A549 (cell line): ENCODE measurements at regions not wholly inside any gene's neighbourhood (a gene's known extent, or its start where the extent isn't known, plus 50 kb on each side); places are given as distances from the start of the nearest gene placed in this dataset.

Experiments
- ATAC-seq, 2 experiments: fragments of 200-7000 bp in 1 of 2; fragments of >200 bp in 1 of 2; cut with Nextera tagmentation in 1 of 2; cut with Tn5 transposase in 1 of 2; 3 replicates each; pipeline versions ENCODE4 v1.8.0 to v1.9.1; 2018 to 2020; ENCODE audit warnings: mild to moderate bottlenecking in 1 of 2, moderate library complexity in 1 of 2
- CTCF ChIA-PET: fragments of 300-600 bp; sonication (Branson Sonifier 250); formaldehyde crosslinking; extraction: SDS; loops from one replicate; lab custom pipeline; 2021; ENCODE audit warnings: antibody characterized with exemption, inconsistent platforms; lab: Yijun Ruan, JAX
- POLR2A ChIA-PET: fragments of 350-600 bp; formaldehyde crosslinking; extraction: SDS; loops from one replicate; lab custom pipeline; 2021; ENCODE audit warnings: antibody characterized with exemption, inconsistent platforms; lab: Yijun Ruan, JAX
- DNase-seq, 2 experiments: peaks; one replicate each; pipeline versions ENCODE4 v3.0.0 to v3.0.0-alpha.2; 2011 to 2016; ENCODE audit warnings: low read depth in 1 of 2, low spot score in 1 of 2
- FAIRE-seq: peaks from 2 replicates; lab custom pipeline; 2011; peaks lifted over from hg19 to GRCh38; lab: Jason Lieb, UNC
- H3K27ac ChIP-seq, 2 experiments: fragments of >200 bp; sonication (Bioruptor Twin); formaldehyde crosslinking; 3 replicates each; pipeline ENCODE4 v1.5.1; 2016 to 2017
- H3K4me1 ChIP-seq: fragments of >200 bp; sonication (Bioruptor Twin); formaldehyde crosslinking; 3 replicates; pipeline ENCODE4 v1.6.1; 2016
- H3K4me2 ChIP-seq: fragments of >200 bp; sonication (Bioruptor Twin); formaldehyde crosslinking; 3 replicates; pipeline ENCODE4 v1.6.1; 2016
- H3K4me3 ChIP-seq: fragments of >200 bp; sonication (Bioruptor Twin); formaldehyde crosslinking; 3 replicates; pipeline ENCODE4 v1.5.1; 2016
- H3K9me3 ChIP-seq: fragments of >200 bp; sonication (Bioruptor Twin); formaldehyde crosslinking; 3 replicates; pipeline ENCODE4 v1.6.1; 2016
- BHLHE40 ChIP-seq: IDR thresholded peaks from 2 replicates; pipeline ENCODE4 v1.6.1; 2012; ENCODE audit warnings: low read depth, low read length, inconsistent platforms
- CBX2 ChIP-seq: fragments of 200-600 bp; sonication (generic); IDR thresholded peaks from 2 replicates; pipeline ENCODE4 v1.6.1; 2016; ENCODE audit warnings: low read depth, mild to moderate bottlenecking, borderline replicate concordance
- CBX8 ChIP-seq: fragments of 200-600 bp; sonication (generic); IDR thresholded peaks from 2 replicates; pipeline ENCODE4 v1.6.1; 2016
- CEBPB ChIP-seq, 2 experiments: fragments of >200 bp in 1 of 2; sonication (Bioruptor Twin) in 1 of 2; formaldehyde crosslinking in 1 of 2; IDR thresholded peaks; 2 replicates each; pipeline ENCODE4 v1.6.1; 2012 to 2016
- CHD4 ChIP-seq: fragments of 200-600 bp; sonication (generic); IDR thresholded peaks from 2 replicates; pipeline ENCODE4 v1.6.1; 2016; ENCODE audit warnings: antibody characterized with exemption, mild to moderate bottlenecking, borderline replicate concordance
- ESRRA ChIP-seq: fragments of 150-350 bp; IDR thresholded peaks from 2 replicates; pipeline ENCODE4 v1.6.1; 2014; ENCODE audit warnings: mild to moderate bottlenecking, low read length, borderline replicate concordance
- FOSL2 ChIP-seq, 2 experiments: fragments of 450-650 bp in 1 of 2; fragments of >200 bp in 1 of 2; sonication (Bioruptor Twin) in 1 of 2; formaldehyde crosslinking; IDR thresholded peaks; 2 replicates each; pipeline versions ENCODE4 v1.5.0 to v1.6.1; 2016 to 2020; ENCODE audit warnings: mild to moderate bottlenecking in 1 of 2, moderate library complexity in 1 of 2
- GATA3 ChIP-seq: IDR thresholded peaks from 2 replicates; pipeline ENCODE4 v1.6.1; 2012; ENCODE audit warnings: borderline replicate concordance
- HDAC2 ChIP-seq: fragments of 200-600 bp; sonication (generic); IDR thresholded peaks from 2 replicates; pipeline ENCODE4 v1.6.1; 2016
- HOXB13 ChIP-seq: fragments of 250-450 bp; sonication (Bioruptor Pico); IDR thresholded peaks from 2 replicates; pipeline ENCODE4 v1.5.0; 2020; ENCODE audit warnings: low read depth, mild to moderate bottlenecking, moderate library complexity
- MAFK ChIP-seq: fragments of 450-650 bp; IDR thresholded peaks from 2 replicates; pipeline ENCODE4 v1.6.1; 2014; ENCODE audit not compliant: partially characterized antibody
- MYC ChIP-seq: IDR thresholded peaks from 2 replicates; pipeline ENCODE4 v1.6.1; 2012; ENCODE audit warnings: mild to moderate bottlenecking, inconsistent platforms, low read length, improper control_type of control experiment, borderline replicate concordance
- POLR2A ChIP-seq: IDR thresholded peaks from 2 replicates; pipeline ENCODE4 v1.6.1; 2012; ENCODE audit warnings: mild to moderate bottlenecking, low read length
- RAD21 ChIP-seq, 2 experiments: fragments of >200 bp in 1 of 2; sonication (Bioruptor Twin) in 1 of 2; formaldehyde crosslinking in 1 of 2; IDR thresholded peaks in 1 of 2; conservative IDR thresholded peaks in 1 of 2; 2 replicates in 1 of 2; 3 replicates in 1 of 2; pipeline ENCODE4 v1.6.1; 2012 to 2018; ENCODE audit warnings: inconsistent platforms in 1 of 2
- RFX5 ChIP-seq: fragments of 450-650 bp; IDR thresholded peaks from 2 replicates; pipeline ENCODE4 v1.7.1; 2014; ENCODE audit warnings: antibody characterized with exemption, mild to moderate bottlenecking, moderate library complexity
- TP53 ChIP-seq: fragments of 250-450 bp; sonication (Bioruptor Pico); IDR thresholded peaks from 2 replicates; pipeline ENCODE4 v1.5.0; 2021; ENCODE audit warnings: mild to moderate bottlenecking, moderate library complexity
- USF2 ChIP-seq: fragments of 450-650 bp; IDR thresholded peaks from 2 replicates; pipeline ENCODE4 v1.6.1; 2014; ENCODE audit warnings: antibody characterized with exemption
- ZSCAN20 ChIP-seq: fragments of 250-450 bp; sonication (Bioruptor Pico); IDR thresholded peaks from 2 replicates; pipeline ENCODE4 v1.8.0; 2022; ENCODE audit warnings: mild to moderate bottlenecking, moderate library complexity
- WGBS: methylation state at CpG from one replicate; pipeline ENCODE4 v1.1.6; 2017; ENCODE audit errors: missing lambda C conversion rate; 5-methylcytosine and 5-hydroxymethylcytosine counted together
- TF ChIP-seq, protein P1 (sequence below): fragments of 250-450 bp; sonication (Bioruptor Pico); IDR thresholded peaks from 2 replicates; pipeline ENCODE4 v1.5.0; 2021; ENCODE audit warnings: mild to moderate bottlenecking, moderate library complexity, borderline replicate concordance

- ATAC-seq = no peak
- TF ChIP-seq FOSL2 (IDR thresholded peaks at IDR 0.05) = no peak
- no peak for TF ChIP-seq FOSL2 (CRISPR knock-in tag; IDR thresholded peaks at IDR 0.05)
- TF ChIP-seq CHD4 = no peak
- TF ChIP-seq CBX8 = no peak
- TF ChIP-seq BHLHE40 = no peak
- TF ChIP-seq POLR2A = no peak
- no peak for TF ChIP-seq ESRRA
- TF ChIP-seq USF2 = no peak
- no peak for TF ChIP-seq GATA3
- no peak for TF ChIP-seq MYC
- Histone ChIP-seq H3K4me2 (no peak overlapping the region), H3K27ac (no peak overlapping the region), H3K9me3 (no peaks in the 10 kb centered on the region), H3K4me3 (no peak overlapping the region), H3K4me1 (no peaks in the 10 kb centered on the region)
- ChIA-PET POLR2A (no interaction called here), CTCF (no interaction called here)
- no peak for DNase-seq
- WGBS = 71% methylated on average over 5 of the region's 5 CpGs
- FAIRE-seq = no peak
Measured at GRCh38 chr4:104382961-104383360, 111.7 kb downstream of the CXXC4 start.

- no peaks in the 10 kb centered on the region for H3K4me1 ChIP-seq
- ATAC-seq (no peak), DNase-seq (no peak), FAIRE-seq (no peak)
- H3K4me2 ChIP-seq = no peak overlapping the region
- TF ChIP-seq RAD21 (conservative IDR thresholded peaks at IDR 0.05 in 1 of 2, IDR thresholded peaks at IDR 0.05 in 1 of 2) (no peak), TP53 (CRISPR knock-in tag) (no peak), ZSCAN20 (CRISPR knock-in tag) (no peak), CBX2 (no peak), RFX5 (no peak)
- 29% methylated on average over 1 of the region's 1 CpG for WGBS
- ChIA-PET CTCF (no interaction called here), POLR2A (no interaction called here)
- H3K4me3 ChIP-seq = no peak overlapping the region
- H3K9me3 ChIP-seq = no peaks in the 10 kb centered on the region
- no peak overlapping the region for H3K27ac ChIP-seq
Measured at GRCh38 chr4:104381729-104382128, 113.0 kb downstream of the CXXC4 start.

DNA sequence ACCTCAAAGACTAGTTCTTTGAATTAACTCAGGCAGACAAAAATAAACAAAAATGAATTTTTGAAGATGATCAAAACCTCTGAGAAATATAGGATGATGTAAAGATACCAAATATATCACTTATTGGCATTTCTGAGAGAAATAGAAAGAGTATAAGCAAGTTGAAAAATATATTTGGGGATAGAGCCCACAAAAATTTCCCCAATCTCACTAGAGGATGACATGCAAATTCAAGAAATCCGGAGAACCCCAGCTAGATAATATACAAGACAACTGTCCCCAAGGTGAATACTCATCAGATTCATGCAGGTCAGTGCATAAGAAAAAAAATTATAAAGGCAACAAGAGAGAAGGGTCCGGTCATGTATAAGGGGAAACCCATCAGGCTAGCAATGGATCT, 129.1 kb downstream of the CXXC4 start:
- ChIA-PET CTCF (no interaction called here), POLR2A (no interaction called here)
- Histone ChIP-seq H3K4me1 (no peaks in the 10 kb centered on the region), H3K4me2 (no peak overlapping the region), H3K9me3 (no peaks in the 10 kb centered on the region), H3K27ac (no peak overlapping the region), H3K4me3 (no peak overlapping the region)
- TF ChIP-seq FOSL2 (IDR thresholded peaks at IDR 0.05) (no peak), FOSL2 (CRISPR knock-in tag; IDR thresholded peaks at IDR 0.05) (no peak), MAFK (no peak), CBX2 (no peak), CBX8 (no peak), HDAC2 (no peak), HOXB13 (CRISPR knock-in tag) (no peak), USF2 (no peak)
- TF ChIP-seq, protein P1, sequence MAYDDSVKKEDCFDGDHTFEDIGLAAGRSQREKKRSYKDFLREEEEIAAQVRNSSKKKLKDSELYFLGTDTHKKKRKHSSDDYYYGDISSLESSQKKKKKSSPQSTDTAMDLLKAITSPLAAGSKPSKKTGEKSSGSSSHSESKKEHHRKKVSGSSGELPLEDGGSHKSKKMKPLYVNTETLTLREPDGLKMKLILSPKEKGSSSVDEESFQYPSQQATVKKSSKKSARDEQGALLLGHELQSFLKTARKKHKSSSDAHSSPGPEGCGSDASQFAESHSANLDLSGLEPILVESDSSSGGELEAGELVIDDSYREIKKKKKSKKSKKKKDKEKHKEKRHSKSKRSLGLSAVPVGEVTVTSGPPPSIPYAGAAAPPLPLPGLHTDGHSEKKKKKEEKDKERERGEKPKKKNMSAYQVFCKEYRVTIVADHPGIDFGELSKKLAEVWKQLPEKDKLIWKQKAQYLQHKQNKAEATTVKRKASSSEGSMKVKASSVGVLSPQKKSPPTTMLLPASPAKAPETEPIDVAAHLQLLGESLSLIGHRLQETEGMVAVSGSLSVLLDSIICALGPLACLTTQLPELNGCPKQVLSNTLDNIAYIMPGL = no peak
- ATAC-seq (no peak), FAIRE-seq (no peak), DNase-seq (no peak)
- 3% methylated on average over 2 of the region's 2 CpGs for WGBS

DNA sequence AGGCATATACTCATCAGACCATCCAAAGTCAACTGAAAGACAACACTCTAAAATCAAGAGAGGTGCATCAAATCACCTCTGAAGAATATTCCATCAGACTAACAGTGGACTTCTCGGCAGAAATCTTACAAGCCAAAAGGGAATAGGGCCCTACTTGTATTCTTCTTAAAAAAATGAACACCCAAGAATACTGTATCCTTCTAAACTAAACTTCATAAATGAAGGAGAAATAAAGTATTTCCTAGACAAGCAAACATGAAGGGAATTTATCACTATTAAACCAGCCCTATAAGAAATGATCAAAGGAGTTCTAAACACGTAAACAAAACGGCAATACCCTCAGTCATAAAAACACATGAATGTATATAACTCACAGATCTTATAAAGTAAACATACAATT, 141.2 kb downstream of the CXXC4 start:
- ATAC-seq (no peak), FAIRE-seq (no peak), DNase-seq (no peak)
- H3K9me3 ChIP-seq = no peaks in the 10 kb centered on the region; the same call in 2 of the 3 replicates
- H3K4me1 ChIP-seq = no peaks in the 10 kb centered on the region
- 14% methylated on average over 3 of the region's 3 CpGs for WGBS
- H3K27ac ChIP-seq = no peak overlapping the region
- POLR2A ChIA-PET = no interaction called here
- no peak overlapping the region for H3K4me2 ChIP-seq
- no peak for TF ChIP-seq CHD4
- TF ChIP-seq CEBPB (IDR thresholded peaks at IDR 0.05) = no peak
- TF ChIP-seq, all 56 proteins: peak for 0
- CTCF ChIA-PET = no interaction called here
- H3K4me3 ChIP-seq = no peak overlapping the region
